HG02678 (cell line): ENCODE measurements at regions not wholly inside any gene's neighbourhood (a gene's known extent, or its start where the extent isn't known, plus 50 kb on each side); places are given as distances from the start of the nearest gene placed in this dataset.
"Not testable (repeated sequence)": the region's sequence is repeated elsewhere in the genome, so short reads cannot be mapped to it uniquely, and the experiment has no call there.

Source experiments
- ATAC-seq: cut with Tn5 transposase; IDR thresholded peaks from one replicate; pipeline ENCODE4 v1.9.1; 2021; ENCODE audit warnings: mild to moderate bottlenecking, moderate library complexity; ENCODE audit not compliant: unreplicated experiment

GRCh38 chr10:125554753-125555152, 128.2 kb downstream of the TEX36 start:
- no peak for ATAC-seq

GRCh38 chr10:125554016-125554703, 128.8 kb downstream of the TEX36 start:
- ATAC-seq, result no peak

- no peak for ATAC-seq
Measured at GRCh38 chr10:125553091-125553490, 129.9 kb downstream of the TEX36 start.

GRCh38 chr10:125551247-125551646, 131.7 kb downstream of the TEX36 start:
- ATAC-seq, result no peak

GRCh38 chr10:125550362-125550761, 132.6 kb downstream of the TEX36 start:
- ATAC-seq, result no peak

- ATAC-seq, result no peak
Measured at GRCh38 chr10:125549653-125550052, 133.3 kb downstream of the TEX36 start.

GRCh38 chr10:125548878-125549277, 134.1 kb downstream of the TEX36 start:
- ATAC-seq, result no peak

GRCh38 chr10:125548356-125548755, 134.6 kb downstream of the TEX36 start:
- no peak for ATAC-seq

DNA sequence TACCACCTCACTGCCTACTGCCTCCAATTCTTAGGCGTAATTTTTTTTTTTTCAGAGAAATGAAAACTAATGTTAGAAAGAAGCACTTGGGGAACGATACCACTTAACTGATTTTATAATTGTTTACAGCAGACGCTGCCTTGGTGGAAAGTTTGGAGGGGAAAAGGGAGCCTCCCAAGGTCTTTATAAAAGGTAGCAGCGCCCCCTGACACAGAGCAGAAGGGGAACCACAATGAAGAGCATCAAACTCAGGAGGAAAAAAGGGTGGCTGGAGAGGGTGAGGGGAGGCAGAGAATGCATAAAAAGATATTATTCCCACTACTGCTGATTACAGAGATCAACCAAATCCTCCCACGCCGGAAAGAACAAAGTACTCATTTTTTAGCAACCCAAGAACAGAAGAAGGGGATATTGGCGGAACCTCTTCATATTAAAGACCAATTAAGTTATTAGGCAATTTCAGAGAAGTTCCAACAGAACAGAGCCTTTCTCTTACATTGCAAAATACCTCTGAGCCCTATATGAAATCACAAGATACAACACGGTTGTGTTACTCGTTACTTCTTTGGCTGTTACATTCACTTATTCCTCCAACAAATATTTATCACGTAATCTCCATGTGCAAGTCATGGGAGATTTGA, 135.8 kb downstream of the TEX36 start:
- ATAC-seq, result no peak

DNA sequence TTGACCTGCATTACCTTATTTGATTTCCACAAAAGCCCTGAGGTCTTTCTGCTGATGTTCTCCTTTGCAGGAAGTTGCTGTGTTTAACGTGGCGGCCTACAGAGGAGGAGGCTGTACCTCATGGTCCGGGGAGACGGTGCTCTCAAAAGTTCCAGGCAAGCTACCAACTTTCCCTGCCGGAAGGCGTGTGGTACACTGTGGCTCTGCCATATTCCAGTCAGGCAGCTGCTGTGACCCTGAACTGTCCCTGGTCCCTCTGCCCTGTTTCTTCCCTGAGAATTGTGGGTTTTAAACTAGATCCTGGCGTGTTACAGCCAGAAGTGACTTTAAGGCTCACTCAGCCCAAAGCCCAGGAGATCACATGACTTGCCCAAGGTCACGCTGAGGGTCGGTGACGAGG, 139.2 kb downstream of the TEX36 start:
- ATAC-seq, result no peak

- ATAC-seq, result no peak
Measured at GRCh38 chr10:125538947-125539731, 143.8 kb downstream of the TEX36 start.

- ATAC-seq, result no peak
Measured at GRCh38 chr10:125536236-125536635, 146.7 kb downstream of the TEX36 start.

GRCh38 chr10:125535559-125535958, 147.4 kb downstream of the TEX36 start:
- no peak for ATAC-seq

- ATAC-seq, result no peak
Measured at GRCh38 chr10:125534515-125534914, 148.4 kb downstream of the TEX36 start.

DNA sequence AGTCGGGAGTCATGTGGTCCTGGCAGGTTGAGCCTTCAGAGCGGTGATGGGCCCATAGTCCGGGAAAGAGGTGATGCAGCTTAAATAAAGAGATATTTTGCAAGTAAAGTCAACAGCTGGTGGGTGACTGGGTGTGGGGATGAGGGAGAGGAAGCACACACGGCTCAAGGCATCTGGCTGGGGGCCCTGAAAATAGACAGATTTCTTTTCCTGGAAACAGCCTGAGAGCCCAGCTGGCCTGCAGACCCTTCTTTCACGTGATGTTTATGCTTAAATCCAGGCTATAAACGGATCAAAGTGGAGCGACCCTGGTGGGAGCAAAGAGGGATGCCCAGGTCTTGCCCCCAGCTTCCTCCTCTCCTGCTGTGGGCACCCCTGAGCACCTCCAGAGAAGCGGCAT, 149.1 kb downstream of the TEX36 start:
- ATAC-seq, result no peak

- ATAC-seq, result no peak
Measured at GRCh38 chr10:125531465-125531864, 151.5 kb downstream of the TEX36 start.

DNA sequence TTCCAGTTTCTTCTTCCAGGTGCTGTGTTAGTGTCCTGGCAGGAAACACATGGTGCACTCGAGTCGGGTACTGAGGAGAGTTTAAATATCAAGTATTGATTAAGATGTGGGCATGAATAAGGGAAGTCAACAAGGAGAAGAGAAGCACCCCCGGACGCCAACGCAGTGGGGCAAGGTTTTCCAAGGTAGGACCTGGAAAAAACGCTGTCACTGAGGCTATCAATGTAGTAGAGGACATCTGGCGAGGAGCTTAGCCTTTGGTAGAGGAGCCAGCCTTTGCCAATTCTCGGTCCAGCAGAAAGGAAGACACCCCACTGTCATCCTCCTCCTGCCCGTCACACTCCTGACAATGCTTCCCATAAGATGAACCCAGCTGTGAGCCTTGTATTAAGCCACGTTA, 159.6 kb downstream of the TEX36 start:
- no peak for ATAC-seq

DNA sequence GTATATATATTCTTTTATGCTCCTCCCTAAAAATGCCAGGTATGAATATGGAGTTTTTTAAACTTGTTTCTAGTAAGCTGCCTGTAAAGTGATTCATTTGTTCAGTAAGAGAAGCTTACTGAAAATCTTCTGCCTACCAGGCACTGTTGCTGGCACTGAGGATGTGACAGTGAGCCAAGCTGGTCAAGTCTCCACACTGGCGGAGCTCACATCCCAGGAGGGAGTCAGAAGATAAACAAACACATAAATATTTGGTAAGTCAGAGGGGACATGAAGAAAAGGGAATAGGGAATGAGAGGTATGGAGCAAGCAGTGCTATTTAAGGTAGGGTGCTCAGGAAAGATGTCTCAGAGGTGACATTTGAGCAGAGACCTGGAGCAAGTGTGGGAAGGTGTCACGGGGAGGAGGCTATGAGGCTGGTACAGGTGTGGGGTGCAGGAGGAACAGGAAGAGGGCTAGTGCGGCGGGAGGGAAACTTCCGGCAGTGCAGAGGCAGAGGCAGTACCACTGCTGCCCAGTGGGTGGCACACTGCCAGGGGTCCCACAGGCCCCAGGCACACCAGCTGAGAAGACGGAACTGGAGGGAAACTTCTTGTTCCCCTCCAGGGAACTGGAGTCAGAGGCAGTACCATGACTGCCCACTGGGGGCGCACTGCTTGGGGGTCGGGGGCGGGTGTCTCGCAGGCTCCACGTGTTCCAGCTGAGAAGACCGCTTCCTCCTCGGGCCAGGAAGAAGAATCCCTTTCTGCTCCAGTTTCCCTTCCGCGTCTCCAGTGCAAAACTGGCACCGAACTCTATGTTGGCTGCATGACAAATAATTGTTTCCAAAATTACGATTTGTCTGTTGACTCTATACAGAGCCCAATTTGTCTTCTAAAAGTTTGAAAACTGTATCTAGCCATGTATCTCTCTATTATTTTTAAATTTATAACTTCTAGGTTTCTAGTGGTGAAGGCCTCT, 161.0 kb downstream of the TEX36 start:
- no peak for ATAC-seq

DNA sequence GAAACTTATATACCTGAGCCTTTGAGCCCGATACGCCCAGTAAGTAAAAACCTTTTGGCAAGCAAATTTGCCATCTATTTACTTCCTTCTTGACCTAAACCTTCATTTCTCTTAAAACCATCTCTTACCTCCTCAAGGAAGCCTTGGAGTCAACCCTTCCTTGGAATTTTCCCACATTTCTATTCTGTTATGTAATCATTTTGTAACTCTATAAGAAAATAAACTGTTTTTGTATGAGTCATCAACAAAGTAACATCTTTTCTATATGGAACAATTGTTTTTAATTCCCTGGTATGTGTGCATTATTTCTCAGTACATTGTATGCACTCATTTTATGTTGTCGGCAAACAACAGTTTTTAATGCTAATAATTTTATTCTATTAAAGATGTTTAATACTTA, 162.0 kb downstream of the TEX36 start:
- ATAC-seq, result no peak

DNA sequence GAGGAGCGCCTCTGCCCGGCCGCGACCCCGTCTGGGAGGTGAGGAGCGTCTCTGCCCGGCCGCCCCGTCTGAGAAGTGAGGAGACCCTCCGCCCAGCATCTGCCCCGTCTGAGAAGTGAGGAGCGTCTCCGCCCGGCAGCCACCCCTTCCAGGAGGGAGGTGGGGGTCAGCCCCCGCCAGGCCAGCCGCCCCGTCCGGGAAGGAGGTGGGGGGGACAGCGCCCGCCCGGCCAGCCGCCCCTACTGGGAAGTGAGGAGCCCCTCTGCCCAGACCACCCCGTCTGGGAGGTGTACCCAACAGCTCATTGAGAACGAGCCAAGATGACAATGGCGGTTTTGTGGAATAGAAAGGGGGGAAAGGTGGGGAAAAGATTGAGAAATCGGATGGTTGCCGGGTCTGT, 164.6 kb downstream of the TEX36 start:
- not testable (repeated sequence) for ATAC-seq

DNA sequence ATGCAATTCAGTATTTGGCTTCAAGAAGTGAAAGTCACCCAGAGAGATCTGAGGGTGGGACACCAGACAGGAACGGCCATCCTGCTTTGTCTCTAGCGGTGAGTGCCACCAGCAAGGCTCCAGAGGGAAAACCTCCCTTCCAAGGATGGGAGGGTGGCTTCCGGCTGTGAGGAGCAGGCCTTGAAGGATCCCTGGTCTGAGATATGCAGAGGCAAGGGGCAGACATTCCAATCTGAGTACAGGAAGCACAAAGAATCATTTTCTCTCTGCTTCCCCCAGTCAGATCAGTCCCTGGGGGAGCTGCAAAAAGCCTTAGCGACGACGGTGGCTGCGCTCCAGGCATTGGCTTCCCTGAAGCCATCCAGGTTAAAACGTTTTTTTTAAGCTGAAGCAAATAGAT, 167.4 kb downstream of the TEX36 start:
- ATAC-seq, result no peak
